Upper lobe of left lung (tissue), 6 donors: ENCODE measurements at regions not wholly inside any gene's neighbourhood (a gene's known extent, or its start where the extent isn't known, plus 50 kb on each side); places are given as distances from the start of the nearest gene placed in this dataset.

ENCODE experiments used
- ATAC-seq, 2 donors: fragments of 200-7000 bp; cut with Tn5 transposase; one replicate each; pipeline ENCODE4 v1.9.1; 2022; ENCODE audit warnings: mild to moderate bottlenecking in 2 of 2, moderate library complexity in 2 of 2; ENCODE audit not compliant: low FRiP score in 2 of 2
- DNase-seq, 2 donors: peaks; one replicate each; pipeline ENCODE4 v3.0.0-alpha.2; 2019 to 2020
- H3K27ac ChIP-seq, 4 donors: fragments of 200-600 bp; sonication (generic); one replicate each; pipeline ENCODE4 v1.5.1; 2016 to 2019
- H3K27me3 ChIP-seq, 4 donors: fragments of 200-600 bp; sonication (generic); one replicate each; pipeline ENCODE4 v1.5.1; 2017 to 2019
- H3K36me3 ChIP-seq, 4 donors: fragments of 200-600 bp; sonication (generic); one replicate each; pipeline ENCODE4 v1.5.1; 2016 to 2019
- H3K4me1 ChIP-seq, 4 donors: fragments of 200-600 bp; sonication (generic); one replicate each; pipeline ENCODE4 v1.5.1; 2018 to 2019
- H3K4me3 ChIP-seq, 4 donors: fragments of 200-600 bp; sonication (generic); one replicate each; pipeline ENCODE4 v1.5.1; 2017 to 2019; ENCODE audit warnings: mild to moderate bottlenecking in 2 of 4, moderate library complexity in 1 of 4
- H3K9me3 ChIP-seq, 4 donors: fragments of 200-600 bp; sonication (generic); one replicate each; pipeline ENCODE4 v1.5.1; 2018 to 2019
- CTCF ChIP-seq, 6 experiments: fragments of 450-650 bp in 4 of 6; fragments of 200-600 bp in 2 of 6; sonication (generic) in 2 of 6; IDR thresholded peaks; one replicate each; pipeline ENCODE4 v1.5.1; 2016 to 2019; ENCODE audit warnings: antibody characterized with exemption in 6 of 6
- EP300 ChIP-seq, 4 donors: sonication (generic); formaldehyde crosslinking; IDR thresholded peaks; one replicate each; pipeline ENCODE4 v1.5.1; 2017; ENCODE audit warnings: antibody characterized with exemption in 4 of 4, control low read depth in 2 of 4
- POLR2A ChIP-seq, 4 donors: fragments of 450-650 bp; IDR thresholded peaks; one replicate each; pipeline ENCODE4 v1.5.1; 2016 to 2017; ENCODE audit warnings: antibody characterized with exemption in 4 of 4, mild to moderate bottlenecking in 2 of 4
- POLR2AphosphoS5 ChIP-seq, 2 donors: sonication (generic); formaldehyde crosslinking; IDR thresholded peaks; one replicate each; pipeline ENCODE4 v1.5.1; 2017; ENCODE audit warnings: antibody characterized with exemption in 2 of 2
- WGBS, 2 donors: methylation state at CpG; one replicate each; pipeline ENCODE4 v1.1.5; 2017 to 2018; 5-methylcytosine and 5-hydroxymethylcytosine counted together
- donor health status: DM: no; HTN: no; CAD: no; lungs with moderate emphysema.
- donor health status: DM: no; HTN: yes; CAD: no; lungs with severe emphysema.

DNA sequence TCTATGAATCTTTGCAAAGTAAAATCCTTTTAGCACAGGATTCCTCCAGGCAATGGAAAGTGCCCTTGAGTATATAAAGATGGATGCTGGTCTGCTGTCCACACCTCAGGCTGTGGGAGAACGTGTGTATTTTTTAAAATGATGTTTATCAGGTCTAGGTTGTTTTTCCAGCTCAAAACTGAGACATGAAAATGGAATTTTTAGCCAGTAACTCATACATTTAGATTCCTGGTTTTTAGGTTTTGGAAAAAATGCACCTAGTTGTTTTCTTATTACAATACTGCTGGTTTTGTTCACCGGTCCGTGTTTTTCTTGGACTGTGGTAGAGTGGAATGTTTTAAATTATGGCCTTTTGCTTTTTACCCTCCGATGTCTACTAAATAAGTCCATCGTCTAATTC, 554.7 kb downstream of the SOX6 start:
- Histone ChIP-seq H3K9me3 (no peaks in the 10 kb centered on the region), H3K4me1 (peaks cover 4 to 10% (median 6%) of the 10 kb centered on the region in 4 donors), H3K4me3 (no peak overlapping the region), H3K27ac (no peak overlapping the region), H3K36me3 (no peaks in the 10 kb centered on the region), H3K27me3 (no peaks in the 10 kb centered on the region)
- no peak for ATAC-seq
- no peak for DNase-seq
- TF ChIP-seq POLR2AphosphoS5 (IDR thresholded peaks at IDR 0.05), result no peak
- no peak for TF ChIP-seq CTCF (IDR thresholded peaks at IDR 0.05)
- no peak for TF ChIP-seq POLR2A (IDR thresholded peaks at IDR 0.05)
- no peak for TF ChIP-seq EP300 (IDR thresholded peaks at IDR 0.05)
- WGBS, 2 donors, result 87 to 90% methylated on average over 5 of the region's 5 CpGs

GRCh38 chr11:15805726-15806125, 550.6 kb downstream of the SOX6 start:
- Histone ChIP-seq H3K4me1 (peaks cover 0 to 4% (median 0%) of the 10 kb centered on the region in 4 donors), H3K4me3 (no peak overlapping the region), H3K27ac (no peak overlapping the region), H3K9me3 (no peaks in the 10 kb centered on the region), H3K27me3 (no peaks in the 10 kb centered on the region), H3K36me3 (no peaks in the 10 kb centered on the region)
- DNase-seq (no peak), ATAC-seq (no peak)
- 85% methylated on average over 1 of the region's 1 CpG for WGBS, 2 donors
- no peak for TF ChIP-seq POLR2AphosphoS5 (IDR thresholded peaks at IDR 0.05)
- no peak for TF ChIP-seq POLR2A (IDR thresholded peaks at IDR 0.05)
- TF ChIP-seq CTCF (IDR thresholded peaks at IDR 0.05), result no peak
- TF ChIP-seq EP300 (IDR thresholded peaks at IDR 0.05), result no peak

DNA sequence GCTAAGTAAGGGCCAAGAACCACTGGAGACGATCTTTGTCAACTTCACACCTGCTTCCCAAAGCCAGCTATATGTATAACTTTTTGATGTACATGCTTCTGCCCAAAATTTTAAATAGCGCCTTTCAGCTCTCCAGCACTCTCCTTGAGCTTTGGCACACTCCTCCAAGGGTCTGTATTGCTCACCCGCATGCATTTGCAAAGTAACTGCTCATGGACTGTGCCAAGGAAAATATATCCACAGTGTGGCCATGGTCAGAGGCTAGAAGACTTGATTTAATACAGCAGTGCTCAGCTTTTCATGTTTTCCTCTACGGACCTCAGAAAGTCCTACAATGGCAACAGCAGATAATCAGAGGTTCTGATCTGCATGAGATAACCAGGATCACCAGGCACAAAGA, 550.1 kb downstream of the SOX6 start:
- Histone ChIP-seq H3K4me3 (no peak overlapping the region), H3K4me1 (no peaks in the 10 kb centered on the region), H3K36me3 (no peaks in the 10 kb centered on the region), H3K27me3 (no peaks in the 10 kb centered on the region), H3K27ac (no peak overlapping the region), H3K9me3 (no peaks in the 10 kb centered on the region)
- WGBS, 2 donors, result 91 to 93% methylated on average over 4 of the region's 4 CpGs
- DNase-seq, result no peak
- ATAC-seq, result no peak
- TF ChIP-seq POLR2A (IDR thresholded peaks at IDR 0.05) (no peak), CTCF (IDR thresholded peaks at IDR 0.05) (no peak), EP300 (IDR thresholded peaks at IDR 0.05) (no peak), POLR2AphosphoS5 (IDR thresholded peaks at IDR 0.05) (no peak)

GRCh38 chr11:15807827-15808226, 548.5 kb downstream of the SOX6 start:
- no peak overlapping the region for H3K27ac ChIP-seq
- ATAC-seq, result no peak
- 64 to 70% methylated on average over 2 of the region's 2 CpGs for WGBS, 2 donors

More at GRCh38 chr11:15807827-15808226, 548.5 kb downstream of the SOX6 start:
- no peak for DNase-seq
- no peaks in the 10 kb centered on the region for H3K36me3 ChIP-seq
- no peaks in the 10 kb centered on the region for H3K27me3 ChIP-seq
- TF ChIP-seq CTCF (IDR thresholded peaks at IDR 0.05), result no peak
- TF ChIP-seq POLR2AphosphoS5 (IDR thresholded peaks at IDR 0.05), result no peak
- no peak for TF ChIP-seq POLR2A (IDR thresholded peaks at IDR 0.05)
- TF ChIP-seq EP300 (IDR thresholded peaks at IDR 0.05), result no peak
- H3K4me3 ChIP-seq, result no peak overlapping the region
- no peaks in the 10 kb centered on the region for H3K9me3 ChIP-seq
- H3K4me1 ChIP-seq, result no peaks in the 10 kb centered on the region
